ENCODE measurements at regions not wholly inside any gene's neighbourhood (a gene's known extent, or its start where the extent isn't known, plus 50 kb on each side); places are given as distances from the start of the nearest gene placed in this dataset.

DNA sequence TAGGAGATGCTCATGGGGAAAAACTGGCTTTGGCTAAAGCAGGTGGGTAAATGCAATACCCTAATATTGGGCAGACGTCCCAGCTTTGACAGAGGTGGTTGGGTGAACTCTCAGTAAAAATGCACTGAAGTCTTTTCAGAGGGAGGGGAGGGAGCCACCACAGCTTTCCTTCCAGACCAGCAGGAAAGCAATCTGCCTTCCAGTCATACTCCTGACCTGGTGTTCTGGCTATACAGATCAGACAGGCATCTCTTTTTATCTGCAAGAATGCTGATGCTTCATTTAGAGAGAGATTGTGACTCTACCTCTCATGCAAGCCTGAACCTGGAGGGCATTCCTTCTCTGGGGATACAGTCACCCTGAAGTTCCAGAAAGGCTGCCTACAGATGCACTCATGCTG is 52.6 kb upstream of the ICA1 start:
- H3K4me3 ChIP-seq (ENCODE audit: low read length), result no peak overlapping the region
- no peaks in the 10 kb centered on the region for H3F3A ChIP-seq (ENCODE audit: insufficient read depth, low read length, poor library complexity, severe bottlenecking)
- H3K27ac ChIP-seq (ENCODE audit: low read length), result no peak overlapping the region
- H4K20me1 ChIP-seq (ENCODE audit: insufficient read depth), result no peaks in the 10 kb centered on the region
- H3K9me2 ChIP-seq (ENCODE audit: insufficient read depth, low read length), result no peaks in the 10 kb centered on the region
- no peak overlapping the region for H2AFZ ChIP-seq (ENCODE audit: low read depth, low read length)
- no peaks in the 10 kb centered on the region for H3K79me2 ChIP-seq (replicated peaks; ENCODE audit: insufficient read depth, low read length)
- H3K27me3 ChIP-seq (ENCODE audit: insufficient read depth, low read depth, low read length), result no peaks in the 10 kb centered on the region
- no peak overlapping the region for H3K4me2 ChIP-seq (ENCODE audit: low read length)
- TF ChIP-seq, protein P1, sequence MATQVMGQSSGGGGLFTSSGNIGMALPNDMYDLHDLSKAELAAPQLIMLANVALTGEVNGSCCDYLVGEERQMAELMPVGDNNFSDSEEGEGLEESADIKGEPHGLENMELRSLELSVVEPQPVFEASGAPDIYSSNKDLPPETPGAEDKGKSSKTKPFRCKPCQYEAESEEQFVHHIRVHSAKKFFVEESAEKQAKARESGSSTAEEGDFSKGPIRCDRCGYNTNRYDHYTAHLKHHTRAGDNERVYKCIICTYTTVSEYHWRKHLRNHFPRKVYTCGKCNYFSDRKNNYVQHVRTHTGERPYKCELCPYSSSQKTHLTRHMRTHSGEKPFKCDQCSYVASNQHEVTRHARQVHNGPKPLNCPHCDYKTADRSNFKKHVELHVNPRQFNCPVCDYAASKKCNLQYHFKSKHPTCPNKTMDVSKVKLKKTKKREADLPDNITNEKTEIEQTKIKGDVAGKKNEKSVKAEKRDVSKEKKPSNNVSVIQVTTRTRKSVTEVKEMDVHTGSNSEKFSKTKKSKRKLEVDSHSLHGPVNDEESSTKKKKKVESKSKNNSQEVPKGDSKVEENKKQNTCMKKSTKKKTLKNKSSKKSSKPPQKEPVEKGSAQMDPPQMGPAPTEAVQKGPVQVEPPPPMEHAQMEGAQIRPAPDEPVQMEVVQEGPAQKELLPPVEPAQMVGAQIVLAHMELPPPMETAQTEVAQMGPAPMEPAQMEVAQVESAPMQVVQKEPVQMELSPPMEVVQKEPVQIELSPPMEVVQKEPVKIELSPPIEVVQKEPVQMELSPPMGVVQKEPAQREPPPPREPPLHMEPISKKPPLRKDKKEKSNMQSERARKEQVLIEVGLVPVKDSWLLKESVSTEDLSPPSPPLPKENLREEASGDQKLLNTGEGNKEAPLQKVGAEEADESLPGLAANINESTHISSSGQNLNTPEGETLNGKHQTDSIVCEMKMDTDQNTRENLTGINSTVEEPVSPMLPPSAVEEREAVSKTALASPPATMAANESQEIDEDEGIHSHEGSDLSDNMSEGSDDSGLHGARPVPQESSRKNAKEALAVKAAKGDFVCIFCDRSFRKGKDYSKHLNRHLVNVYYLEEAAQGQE (IDR thresholded peaks at IDR 0.05; ENCODE audit: borderline replicate concordance), result no peak
- TF ChIP-seq TAF1 (IDR thresholded peaks at IDR 0.05; ENCODE audit: low read depth) (no peak), MXI1 (conservative IDR thresholded peaks at IDR 0.05; ENCODE audit: poor library complexity, severe bottlenecking) (no peak), POLR2AphosphoS5 (IDR thresholded peaks at IDR 0.05) (no peak), RAD21 (conservative IDR thresholded peaks at IDR 0.05) (no peak), SMC3 (conservative IDR thresholded peaks at IDR 0.05; ENCODE audit: poor library complexity) (no peak), EP300 (conservative IDR thresholded peaks at IDR 0.05; ENCODE audit: poor library complexity, severe bottlenecking) (no peak), EZH2 (IDR thresholded peaks at IDR 0.05; ENCODE audit: borderline replicate concordance, insufficient read depth, low read length, poor library complexity, severe bottlenecking) (no peak)
- TF ChIP-seq, protein P2, sequence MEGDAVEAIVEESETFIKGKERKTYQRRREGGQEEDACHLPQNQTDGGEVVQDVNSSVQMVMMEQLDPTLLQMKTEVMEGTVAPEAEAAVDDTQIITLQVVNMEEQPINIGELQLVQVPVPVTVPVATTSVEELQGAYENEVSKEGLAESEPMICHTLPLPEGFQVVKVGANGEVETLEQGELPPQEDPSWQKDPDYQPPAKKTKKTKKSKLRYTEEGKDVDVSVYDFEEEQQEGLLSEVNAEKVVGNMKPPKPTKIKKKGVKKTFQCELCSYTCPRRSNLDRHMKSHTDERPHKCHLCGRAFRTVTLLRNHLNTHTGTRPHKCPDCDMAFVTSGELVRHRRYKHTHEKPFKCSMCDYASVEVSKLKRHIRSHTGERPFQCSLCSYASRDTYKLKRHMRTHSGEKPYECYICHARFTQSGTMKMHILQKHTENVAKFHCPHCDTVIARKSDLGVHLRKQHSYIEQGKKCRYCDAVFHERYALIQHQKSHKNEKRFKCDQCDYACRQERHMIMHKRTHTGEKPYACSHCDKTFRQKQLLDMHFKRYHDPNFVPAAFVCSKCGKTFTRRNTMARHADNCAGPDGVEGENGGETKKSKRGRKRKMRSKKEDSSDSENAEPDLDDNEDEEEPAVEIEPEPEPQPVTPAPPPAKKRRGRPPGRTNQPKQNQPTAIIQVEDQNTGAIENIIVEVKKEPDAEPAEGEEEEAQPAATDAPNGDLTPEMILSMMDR (IDR thresholded peaks at IDR 0.05; ENCODE audit: poor library complexity, severe bottlenecking), result no peak
- no peak overlapping the region for H3K9ac ChIP-seq (ENCODE audit: low read length)
- H3K9me3 ChIP-seq (ENCODE audit: low read length), result peaks cover 2% of the 10 kb centered on the region
- no peaks in the 10 kb centered on the region for H3K36me3 ChIP-seq (ENCODE audit: insufficient read depth, low read length)

DNA sequence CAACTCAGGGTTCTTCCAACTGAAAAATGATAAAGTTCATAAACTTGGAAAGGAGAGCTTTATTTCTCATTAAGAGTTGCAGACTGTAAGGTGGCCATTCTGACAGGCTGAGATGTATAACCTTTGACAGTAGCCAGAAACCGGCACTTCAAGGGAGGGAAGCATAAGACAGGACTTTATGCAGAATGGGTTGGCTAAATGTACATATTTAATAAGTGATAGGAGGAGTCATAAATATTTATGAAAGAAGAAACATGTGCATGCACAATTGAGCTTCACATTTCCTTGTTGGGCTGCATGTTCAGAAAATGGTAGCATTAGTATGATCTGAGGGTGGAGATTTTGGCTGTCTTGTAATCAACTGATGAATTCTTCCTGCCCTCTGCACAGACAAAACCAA is 57.1 kb upstream of the ICA1 start:
- no peaks in the 10 kb centered on the region for H3K9me3 ChIP-seq (ENCODE audit: low read length)

More for the DNA sequence above, 57.1 kb upstream of the ICA1 start:
- Histone ChIP-seq H3K27ac (ENCODE audit: low read length) (no peak overlapping the region), H3K79me2 (replicated peaks; ENCODE audit: insufficient read depth, low read length) (no peaks in the 10 kb centered on the region), H3K4me3 (ENCODE audit: low read length) (no peak overlapping the region), H3K9ac (ENCODE audit: low read length) (no peak overlapping the region), H3K27me3 (ENCODE audit: insufficient read depth, low read depth, low read length) (no peaks in the 10 kb centered on the region), H3K4me2 (ENCODE audit: low read length) (no peak overlapping the region), H3K9me2 (ENCODE audit: insufficient read depth, low read length) (no peaks in the 10 kb centered on the region), H3K36me3 (ENCODE audit: insufficient read depth, low read length) (no peaks in the 10 kb centered on the region), H3F3A (ENCODE audit: insufficient read depth, low read length, poor library complexity, severe bottlenecking) (no peaks in the 10 kb centered on the region), H4K20me1 (ENCODE audit: insufficient read depth) (no peaks in the 10 kb centered on the region), H2AFZ (ENCODE audit: low read depth, low read length) (no peak overlapping the region)
- TF ChIP-seq EZH2 (IDR thresholded peaks at IDR 0.05; ENCODE audit: borderline replicate concordance, insufficient read depth, low read length, poor library complexity, severe bottlenecking) (no peak), MXI1 (conservative IDR thresholded peaks at IDR 0.05; ENCODE audit: poor library complexity, severe bottlenecking) (no peak), POLR2AphosphoS5 (IDR thresholded peaks at IDR 0.05) (no peak), EP300 (conservative IDR thresholded peaks at IDR 0.05; ENCODE audit: poor library complexity, severe bottlenecking) (no peak), TAF1 (IDR thresholded peaks at IDR 0.05; ENCODE audit: low read depth) (no peak), RAD21 (conservative IDR thresholded peaks at IDR 0.05) (no peak), SMC3 (conservative IDR thresholded peaks at IDR 0.05; ENCODE audit: poor library complexity) (no peak)
- TF ChIP-seq, protein P1 (IDR thresholded peaks at IDR 0.05; ENCODE audit: borderline replicate concordance), result no peak
- TF ChIP-seq, protein P2 (IDR thresholded peaks at IDR 0.05; ENCODE audit: poor library complexity, severe bottlenecking), result no peak
